Keratinocyte (primary cell): ENCODE measurements at regions not wholly inside any gene's neighbourhood (a gene's known extent, or its start where the extent isn't known, plus 50 kb on each side); places are given as distances from the start of the nearest gene placed in this dataset.

Experiments
- CTCF ChIP-seq, 3 experiments: IDR thresholded peaks in 1 of 3; conservative IDR thresholded peaks in 1 of 3; optimal IDR thresholded peaks in 1 of 3; 2 replicates in 2 of 3; 3 replicates in 1 of 3; pipeline versions ENCODE3 to v1.5.1; 2011; ENCODE audit warnings: low read length in 3 of 3, mild to moderate bottlenecking in 3 of 3, moderate library complexity in 2 of 3, control low read depth in 1 of 3, inconsistent platforms in 1 of 3; ENCODE audit not compliant: insufficient read depth in 2 of 3; ENCODE audit errors: extremely low read depth in 1 of 3
- EZH2 ChIP-seq: IDR thresholded peaks from one replicate; pipeline ENCODE4 v1.6.1; 2012; ENCODE audit warnings: inconsistent platforms, mild to moderate bottlenecking, low read length, moderate library complexity

GRCh38 chr2:189997016-189997415 is 65.5 kb downstream of the MSTN start:
- TF ChIP-seq EZH2 (no peak), CTCF (optimal IDR thresholded peaks at IDR 0.05 in 1 of 3, IDR thresholded peaks at IDR 0.05 in 1 of 3, conservative IDR thresholded peaks at IDR 0.05 in 1 of 3; ENCODE audit: extremely low read depth in 1 of 3, insufficient read depth in 2 of 3, low read length in 3 of 3) (no peak)
